Peyer's patch (tissue), 4 donors: ENCODE measurements at regions not wholly inside any gene's neighbourhood (a gene's known extent, or its start where the extent isn't known, plus 50 kb on each side); places are given as distances from the start of the nearest gene placed in this dataset.

Experiments used
- DNase-seq, 3 donors: peaks; one replicate each; pipeline ENCODE4 v3.0.0-alpha.2; 2017 to 2019
- H3K27ac ChIP-seq, 4 donors: fragments of 200-600 bp; sonication (generic); one replicate each; pipeline ENCODE4 v1.5.1; 2016 to 2019
- H3K27me3 ChIP-seq, 2 donors: fragments of 200-600 bp; sonication (generic); one replicate each; pipeline ENCODE4 v1.5.1; 2019
- H3K36me3 ChIP-seq, 3 donors: fragments of 200-600 bp; sonication (generic); one replicate each; pipeline ENCODE4 v1.5.1; 2016 to 2019
- H3K4me1 ChIP-seq, 4 donors: fragments of 200-600 bp; sonication (generic); one replicate each; pipeline ENCODE4 v1.5.1; 2016 to 2019
- H3K4me3 ChIP-seq, 4 donors: fragments of 200-600 bp; sonication (generic); 1 replicate in 3 of 4; 2 replicates in 1 of 4; pipeline ENCODE4 v1.5.1; 2016 to 2019; ENCODE audit warnings: mild to moderate bottlenecking in 1 of 4
- H3K9me3 ChIP-seq, 4 donors: fragments of 200-600 bp; sonication (generic); one replicate each; pipeline ENCODE4 v1.5.1; 2016 to 2019; ENCODE audit warnings: mild to moderate bottlenecking in 1 of 4
- POLR2A ChIP-seq, 2 donors: fragments of 450-650 bp; IDR thresholded peaks; one replicate each; pipeline ENCODE4 v1.5.1; 2017; ENCODE audit warnings: antibody characterized with exemption in 2 of 2, mild to moderate bottlenecking in 2 of 2, moderate library complexity in 2 of 2
- TF ChIP-seq, protein P1 (sequence below), 6 experiments: fragments of 450-650 bp in 4 of 6; fragments of 200-600 bp in 2 of 6; sonication (generic) in 1 of 6; IDR thresholded peaks; one replicate each; pipeline ENCODE4 v1.5.1; 2017 to 2019; ENCODE audit warnings: antibody characterized with exemption in 6 of 6, mild to moderate bottlenecking in 3 of 6, moderate library complexity in 1 of 6

DNA sequence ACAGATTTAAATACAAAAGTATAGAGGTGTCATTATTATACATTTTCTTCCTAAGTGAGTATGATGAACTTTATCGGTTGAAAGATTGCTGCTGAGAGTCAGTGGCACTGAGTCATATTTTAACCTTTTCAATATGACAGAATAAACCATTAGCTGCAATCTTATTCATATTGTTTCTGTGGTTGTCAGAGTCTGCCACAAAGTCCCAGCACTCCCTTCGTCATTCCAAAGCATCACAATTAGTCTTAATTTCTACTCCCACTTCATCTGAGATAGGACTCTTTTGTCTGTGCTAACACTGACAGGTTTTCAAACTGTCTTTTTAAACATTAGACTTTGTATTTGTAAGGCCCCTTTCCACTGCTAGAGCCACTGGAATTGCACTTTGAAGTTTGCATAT, 656.9 kb downstream of the MTRR start:
- no peaks in the 10 kb centered on the region for H3K36me3 ChIP-seq
- H3K4me3 ChIP-seq: no peak overlapping the region
- H3K4me1 ChIP-seq: no peaks in the 10 kb centered on the region
- no peak for TF ChIP-seq POLR2A (IDR thresholded peaks at IDR 0.05)
- TF ChIP-seq, protein P1, sequence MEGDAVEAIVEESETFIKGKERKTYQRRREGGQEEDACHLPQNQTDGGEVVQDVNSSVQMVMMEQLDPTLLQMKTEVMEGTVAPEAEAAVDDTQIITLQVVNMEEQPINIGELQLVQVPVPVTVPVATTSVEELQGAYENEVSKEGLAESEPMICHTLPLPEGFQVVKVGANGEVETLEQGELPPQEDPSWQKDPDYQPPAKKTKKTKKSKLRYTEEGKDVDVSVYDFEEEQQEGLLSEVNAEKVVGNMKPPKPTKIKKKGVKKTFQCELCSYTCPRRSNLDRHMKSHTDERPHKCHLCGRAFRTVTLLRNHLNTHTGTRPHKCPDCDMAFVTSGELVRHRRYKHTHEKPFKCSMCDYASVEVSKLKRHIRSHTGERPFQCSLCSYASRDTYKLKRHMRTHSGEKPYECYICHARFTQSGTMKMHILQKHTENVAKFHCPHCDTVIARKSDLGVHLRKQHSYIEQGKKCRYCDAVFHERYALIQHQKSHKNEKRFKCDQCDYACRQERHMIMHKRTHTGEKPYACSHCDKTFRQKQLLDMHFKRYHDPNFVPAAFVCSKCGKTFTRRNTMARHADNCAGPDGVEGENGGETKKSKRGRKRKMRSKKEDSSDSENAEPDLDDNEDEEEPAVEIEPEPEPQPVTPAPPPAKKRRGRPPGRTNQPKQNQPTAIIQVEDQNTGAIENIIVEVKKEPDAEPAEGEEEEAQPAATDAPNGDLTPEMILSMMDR (IDR thresholded peaks at IDR 0.05): no peak
- no peak for DNase-seq
- H3K27ac ChIP-seq: no peak overlapping the region
- H3K9me3 ChIP-seq: no peaks in the 10 kb centered on the region
- H3K27me3 ChIP-seq: no peaks in the 10 kb centered on the region

DNA sequence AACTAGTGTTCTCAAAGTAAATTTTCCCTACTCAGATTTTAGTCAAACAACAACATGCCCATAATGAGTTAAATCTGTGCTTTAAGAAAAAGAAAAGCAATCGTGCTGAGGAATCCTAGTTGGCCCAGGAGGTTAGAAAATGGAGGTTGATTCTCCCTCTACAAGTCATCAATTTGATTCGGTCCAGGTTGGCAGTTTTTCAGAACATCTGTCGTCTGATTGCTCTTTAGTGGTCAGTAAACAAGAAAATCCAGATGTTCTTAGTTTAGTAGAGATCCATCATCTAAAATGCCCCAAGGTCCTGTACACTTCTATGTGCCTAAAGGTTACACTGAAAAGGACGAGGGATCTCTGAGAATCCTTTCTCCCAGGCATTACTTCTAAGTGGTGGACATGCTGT, 659.2 kb downstream of the MTRR start:
- H3K4me3 ChIP-seq: no peak overlapping the region
- no peaks in the 10 kb centered on the region for H3K9me3 ChIP-seq
- DNase-seq: no peak
- no peak for TF ChIP-seq POLR2A (IDR thresholded peaks at IDR 0.05)
- TF ChIP-seq, protein P1 (IDR thresholded peaks at IDR 0.05): no peak
- H3K36me3 ChIP-seq: no peaks in the 10 kb centered on the region
- H3K27ac ChIP-seq: no peak overlapping the region
- no peaks in the 10 kb centered on the region for H3K27me3 ChIP-seq
- H3K4me1 ChIP-seq: no peaks in the 10 kb centered on the region

DNA sequence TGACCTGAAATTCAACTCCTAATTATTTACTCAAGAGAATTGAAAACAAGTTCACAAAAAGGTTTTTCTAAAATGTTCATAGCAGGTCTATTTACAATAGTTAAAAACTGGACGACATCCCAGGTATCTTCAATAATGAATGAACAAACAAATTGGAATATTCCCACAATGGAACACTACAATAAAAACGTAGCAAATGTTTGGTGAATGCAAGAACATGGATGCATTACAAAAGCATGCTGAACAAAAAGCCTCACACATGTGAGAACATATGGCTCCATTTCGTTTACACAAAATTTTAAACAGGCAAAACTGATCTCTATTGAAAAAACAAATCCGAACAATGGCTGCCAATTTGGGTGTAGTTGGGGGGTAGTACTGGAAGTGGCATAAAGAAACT, 669.9 kb downstream of the MTRR start:
- TF ChIP-seq POLR2A (IDR thresholded peaks at IDR 0.05): no peak
- TF ChIP-seq, protein P1 (IDR thresholded peaks at IDR 0.05): no peak
- no peaks in the 10 kb centered on the region for H3K9me3 ChIP-seq
- H3K27ac ChIP-seq: no peak overlapping the region
- H3K27me3 ChIP-seq: no peaks in the 10 kb centered on the region
- no peaks in the 10 kb centered on the region for H3K4me1 ChIP-seq
- no peak for DNase-seq
- H3K36me3 ChIP-seq: no peaks in the 10 kb centered on the region
- no peak overlapping the region for H3K4me3 ChIP-seq

DNA sequence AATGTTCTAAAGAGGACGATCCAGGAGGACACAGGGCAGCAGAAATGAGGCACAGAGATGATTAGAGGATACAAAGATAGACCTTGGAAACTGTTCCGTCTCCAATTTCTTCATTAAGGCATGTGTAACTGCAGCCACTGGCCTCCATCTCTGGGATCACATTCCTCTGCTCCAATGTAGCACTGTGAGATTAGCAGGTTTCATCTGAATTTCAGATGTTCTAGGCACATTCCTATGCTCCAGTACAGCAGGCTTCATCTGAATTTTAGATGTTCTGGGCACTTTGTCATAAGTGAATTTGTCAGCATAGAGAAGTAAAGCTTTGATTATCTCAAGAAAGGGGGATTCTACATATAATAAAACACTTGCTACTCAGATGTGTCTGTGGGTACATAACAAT, 671.4 kb downstream of the MTRR start:
- TF ChIP-seq POLR2A (IDR thresholded peaks at IDR 0.05): no peak
- TF ChIP-seq, protein P1 (IDR thresholded peaks at IDR 0.05): no peak
- Histone ChIP-seq H3K27me3 (no peaks in the 10 kb centered on the region), H3K27ac (no peak overlapping the region), H3K9me3 (no peaks in the 10 kb centered on the region), H3K4me1 (no peaks in the 10 kb centered on the region), H3K4me3 (no peak overlapping the region), H3K36me3 (no peaks in the 10 kb centered on the region)
- no peak for DNase-seq

DNA sequence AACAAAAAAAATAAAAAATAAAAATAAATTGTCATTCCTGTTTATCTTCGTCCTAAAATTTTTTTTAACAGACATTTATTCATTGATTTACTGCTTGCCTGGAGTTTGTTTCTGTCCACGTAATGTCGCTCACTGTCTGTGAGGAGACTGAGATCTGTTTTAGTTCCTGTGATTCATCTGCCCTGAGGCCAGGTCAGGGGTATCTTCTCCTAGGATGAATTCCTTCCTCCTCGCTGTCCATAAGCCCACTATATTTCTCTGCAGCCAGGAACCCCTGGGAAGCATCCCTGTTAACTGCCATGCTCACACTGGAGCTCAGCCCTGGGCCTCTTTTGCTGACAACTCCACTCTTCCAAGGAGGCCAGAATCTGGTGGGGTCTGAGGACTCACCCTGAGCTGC, 682.0 kb downstream of the MTRR start:
- H3K27ac ChIP-seq: no peak overlapping the region
- no peak for DNase-seq
- no peak overlapping the region for H3K4me3 ChIP-seq
- TF ChIP-seq POLR2A (IDR thresholded peaks at IDR 0.05): no peak
- TF ChIP-seq, protein P1 (IDR thresholded peaks at IDR 0.05): no peak
- no peaks in the 10 kb centered on the region for H3K27me3 ChIP-seq
- H3K9me3 ChIP-seq: no peaks in the 10 kb centered on the region
- H3K36me3 ChIP-seq: no peaks in the 10 kb centered on the region
- H3K4me1 ChIP-seq: no peaks in the 10 kb centered on the region

DNA sequence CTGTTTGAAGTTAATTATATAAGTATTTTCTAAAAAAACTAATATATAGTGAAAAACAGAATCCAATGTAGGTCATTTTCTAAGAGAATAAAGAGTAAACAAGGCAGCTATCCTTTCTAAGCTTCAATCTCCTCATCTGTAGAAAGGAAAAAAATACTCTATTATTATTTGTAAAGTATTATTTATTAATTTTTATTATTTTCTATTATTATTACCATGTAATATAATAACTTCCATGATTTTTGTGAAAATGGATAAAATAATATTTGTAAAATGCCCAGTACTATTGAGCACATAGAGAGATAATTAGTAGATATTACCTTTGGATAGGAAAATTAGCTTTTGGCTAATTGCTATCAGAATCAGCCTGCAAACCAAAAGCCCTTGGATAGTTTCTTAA, 684.4 kb downstream of the MTRR start:
- no peak for TF ChIP-seq POLR2A (IDR thresholded peaks at IDR 0.05)
- TF ChIP-seq, protein P1 (IDR thresholded peaks at IDR 0.05): no peak
- no peak overlapping the region for H3K27ac ChIP-seq
- H3K4me3 ChIP-seq: no peak overlapping the region
- H3K27me3 ChIP-seq: no peaks in the 10 kb centered on the region
- H3K9me3 ChIP-seq: no peaks in the 10 kb centered on the region
- DNase-seq: no peak
- no peaks in the 10 kb centered on the region for H3K36me3 ChIP-seq
- no peaks in the 10 kb centered on the region for H3K4me1 ChIP-seq
